ENCODE measurements at regions not wholly inside any gene's neighbourhood (a gene's known extent, or its start where the extent isn't known, plus 50 kb on each side); places are given as distances from the start of the nearest gene placed in this dataset.
"Not testable (repeated sequence)": the region's sequence is repeated elsewhere in the genome, so short reads cannot be mapped to it uniquely, and the experiment has no call there.

DNA sequence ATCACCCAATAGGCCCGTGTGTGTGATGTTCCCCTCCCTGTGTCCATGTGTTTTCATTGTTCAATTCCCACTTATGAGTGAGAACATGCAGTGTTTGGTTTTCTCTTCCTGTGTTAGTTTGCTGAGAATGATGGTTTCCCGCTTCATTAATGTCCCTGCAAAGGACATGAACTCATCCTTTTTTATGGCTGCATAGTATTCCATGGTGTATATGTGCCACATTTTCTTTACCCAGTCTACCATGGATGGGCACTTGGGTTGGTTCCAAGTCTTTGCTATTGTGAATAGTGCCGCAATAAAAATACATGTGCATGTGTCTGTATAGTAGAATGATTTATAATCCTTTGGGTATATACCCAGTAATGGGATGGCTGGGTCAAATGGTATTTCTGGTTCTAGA, 568.1 kb downstream of the MATN1 start:
- not testable (repeated sequence) for DNase-seq

GRCh38 chr1:30153743-30154449, 569.5 kb downstream of the MATN1 start:
- no peak for DNase-seq

GRCh38 chr1:30151826-30152225, 571.6 kb downstream of the MATN1 start:
- no peak for DNase-seq

- DNase-seq = no peak
These were observed 572.3 kb downstream of the MATN1 start for GRCh38 chr1:30151119-30151518.

DNA sequence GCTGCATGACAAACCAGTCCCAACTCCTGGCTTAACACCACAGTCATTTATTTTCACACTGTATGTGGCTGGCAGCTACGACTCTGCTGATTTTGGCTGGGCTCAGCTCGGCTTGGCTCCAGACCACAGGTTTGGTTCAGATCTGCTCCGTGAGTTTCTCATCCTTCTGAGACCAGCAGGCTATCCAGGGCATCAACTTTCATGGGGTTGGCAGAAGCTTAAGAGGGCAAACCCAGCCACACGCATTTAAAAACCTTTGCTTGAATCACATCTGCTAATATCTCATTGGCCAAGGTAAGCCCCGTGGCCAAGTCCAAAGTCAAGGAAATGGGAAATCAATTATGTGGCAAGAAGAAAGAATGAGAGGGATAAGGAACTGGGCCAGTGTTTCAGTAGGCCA, 574.2 kb downstream of the MATN1 start:
- DNase-seq = no peak

- no peak for DNase-seq
These were observed 574.7 kb downstream of the MATN1 start for GRCh38 chr1:30148676-30149075.

DNA sequence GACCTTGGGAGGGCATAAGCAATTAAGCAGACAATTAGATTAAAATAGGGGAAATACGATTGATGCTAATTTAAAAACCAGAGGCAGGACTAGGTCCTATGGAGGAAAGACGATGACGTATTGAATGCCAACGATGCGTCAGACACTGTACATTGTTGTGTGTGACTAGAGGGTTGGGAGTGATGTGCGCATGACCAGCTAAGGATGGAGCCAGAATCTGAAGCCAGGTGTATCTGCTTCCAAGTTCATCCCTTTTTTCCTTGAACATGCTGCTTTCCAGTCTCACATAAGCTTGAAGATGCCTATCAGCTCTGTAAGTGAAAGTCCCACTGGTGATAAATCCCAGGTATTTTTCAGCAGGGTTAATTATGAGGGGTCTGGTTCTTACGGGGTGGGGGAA, 576.2 kb downstream of the MATN1 start:
- DNase-seq = no peak

- no peak for DNase-seq
These were observed 576.9 kb downstream of the MATN1 start for GRCh38 chr1:30146448-30146847.

GRCh38 chr1:30145723-30146303, 577.6 kb downstream of the MATN1 start:
- DNase-seq = no peak

GRCh38 chr1:30144831-30145230, 578.6 kb downstream of the MATN1 start:
- DNase-seq = no peak

- DNase-seq = no peak
These were observed 579.9 kb downstream of the MATN1 start for GRCh38 chr1:30143517-30143916.

DNA sequence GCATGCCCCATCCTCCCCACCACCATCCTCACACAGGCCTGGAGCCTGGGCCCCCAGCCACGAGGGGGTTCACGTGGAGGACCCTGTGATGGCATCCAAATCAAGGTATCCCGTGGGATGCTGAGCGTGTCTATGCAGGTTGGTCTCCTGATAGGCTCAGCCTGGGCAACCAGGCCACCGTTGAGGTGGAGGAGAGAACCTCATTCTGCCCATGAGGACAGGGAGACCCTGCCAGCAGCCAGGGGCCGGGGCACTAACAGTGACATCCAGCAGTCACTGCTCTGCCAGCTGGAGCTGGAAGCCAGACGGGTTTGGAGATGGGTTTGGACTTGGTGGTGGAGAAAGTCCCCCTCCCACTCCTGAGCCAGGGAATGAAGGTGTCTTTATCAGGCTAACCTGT, 582.8 kb downstream of the MATN1 start:
- DNase-seq = no peak

DNA sequence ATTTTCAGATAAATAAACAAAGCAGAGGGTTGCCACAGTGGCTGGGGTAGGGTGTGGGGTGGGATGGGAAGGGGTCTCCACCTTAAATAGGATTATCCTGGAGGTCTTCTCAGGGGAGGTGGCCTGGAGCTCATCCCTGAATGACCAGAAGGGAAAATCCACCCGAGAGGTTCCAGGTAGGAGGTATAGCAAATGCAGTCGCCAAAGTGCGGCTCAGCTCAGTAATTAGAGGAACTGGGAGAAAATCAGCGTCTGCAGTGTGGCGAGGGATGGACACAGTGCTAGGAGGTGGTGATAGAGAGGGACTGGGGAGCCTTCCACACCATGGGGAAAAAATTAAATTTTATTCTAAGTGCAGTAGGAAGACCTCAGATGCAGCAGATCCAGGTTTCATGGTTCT, 584.5 kb downstream of the MATN1 start:
- no peak for DNase-seq

DNA sequence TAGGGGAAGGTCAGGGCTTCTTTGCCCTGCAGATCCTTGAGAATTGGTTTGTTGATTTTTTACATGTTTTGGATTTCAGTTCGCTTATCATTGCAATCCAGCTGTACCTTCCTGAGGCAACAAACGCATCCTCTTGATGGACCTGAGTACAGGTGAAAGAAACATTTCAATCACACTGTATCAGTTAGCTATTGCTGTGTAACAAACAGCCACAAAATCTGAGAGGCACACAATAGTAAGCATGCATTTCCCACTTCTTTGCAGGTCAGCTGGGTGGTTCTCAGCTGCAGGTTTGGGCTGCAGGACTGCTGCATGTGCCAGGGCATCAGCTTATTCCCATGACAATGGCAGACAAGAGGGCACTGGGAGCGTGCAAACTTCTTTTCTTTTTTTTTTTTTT, 586.4 kb downstream of the MATN1 start:
- DNase-seq = no peak

GRCh38 chr1:30135698-30136097, 587.7 kb downstream of the MATN1 start:
- DNase-seq = no peak

GRCh38 chr1:30134466-30135217, 588.7 kb downstream of the MATN1 start:
- DNase-seq = no peak

DNA sequence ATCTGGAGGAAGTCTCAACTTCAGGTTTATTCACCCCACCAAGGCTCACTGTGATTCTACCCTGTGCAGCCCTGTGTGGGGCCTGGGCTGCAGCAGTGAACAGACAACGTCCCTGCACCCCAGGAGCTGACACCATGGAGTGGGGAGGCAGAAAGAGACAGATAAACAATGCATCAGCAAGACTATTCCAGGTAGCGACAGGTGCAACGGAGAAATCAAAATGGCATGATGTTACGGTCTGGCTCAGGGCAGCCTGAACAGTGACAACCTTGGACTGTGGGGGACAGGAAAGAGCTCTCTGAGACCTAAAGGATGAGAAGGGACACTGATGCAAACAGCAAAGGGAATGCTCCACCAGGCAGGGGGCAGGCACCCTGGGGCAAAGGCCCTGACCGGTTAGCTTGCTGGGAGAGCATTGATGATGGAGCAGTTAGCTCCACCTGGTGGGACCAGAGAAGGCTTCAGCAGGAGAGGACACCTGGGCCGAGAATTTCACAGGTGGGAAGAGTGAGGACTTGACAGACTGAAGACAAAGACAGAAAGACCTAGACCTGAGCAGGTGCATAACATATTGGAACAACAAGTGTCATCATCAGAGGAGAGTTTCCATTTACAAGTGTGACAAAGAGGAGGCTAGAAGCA, 589.9 kb downstream of the MATN1 start:
- no peak for DNase-seq

DNA sequence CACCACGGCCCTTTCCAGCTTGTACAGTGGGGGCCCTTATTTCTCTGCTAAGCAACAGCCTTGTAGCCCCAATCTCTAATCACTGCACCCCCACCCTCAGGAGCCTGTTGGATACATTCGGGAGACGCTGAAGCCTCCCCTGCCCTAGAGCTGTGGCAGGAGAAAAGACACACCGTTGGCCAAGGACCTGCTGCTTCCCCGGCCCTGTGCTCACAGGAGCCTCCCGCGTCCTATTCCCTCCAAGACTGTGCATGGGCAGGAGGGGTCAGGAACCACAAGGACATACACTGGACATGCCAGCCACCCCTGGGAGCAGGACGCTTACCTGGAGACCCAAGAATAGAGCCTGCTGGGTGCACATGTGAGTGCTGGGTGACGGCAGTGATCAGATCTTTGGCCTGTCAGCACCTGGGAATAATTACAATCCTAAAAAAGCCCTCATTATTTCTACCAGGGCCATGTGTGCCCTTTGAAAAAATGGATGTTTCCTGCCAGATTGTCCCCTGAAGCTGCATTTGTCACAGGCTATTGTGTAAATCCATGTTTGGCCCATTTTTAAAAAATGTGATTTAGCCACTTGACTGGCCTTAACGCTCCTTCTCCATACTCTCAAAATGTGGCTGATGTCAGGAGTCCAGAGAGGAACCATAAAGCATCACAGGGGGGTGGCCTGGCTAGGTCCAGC, 590.6 kb downstream of the MATN1 start:
- no peak for DNase-seq

- DNase-seq = not testable (repeated sequence)
These were observed 592.8 kb downstream of the MATN1 start for GRCh38 chr1:30130566-30130965.

GRCh38 chr1:30130099-30130498, 593.3 kb downstream of the MATN1 start:
- DNase-seq = no peak

- no peak for DNase-seq
These were observed 593.8 kb downstream of the MATN1 start for GRCh38 chr1:30129421-30130055.

GRCh38 chr1:30129001-30129408, 594.4 kb downstream of the MATN1 start:
- peak; percentile 74 to 86 for DNase-seq

Measured in right lung (tissue), 2 donors.